NCI-H1105 treated with DMSO at 0.1 percent for 48 hours (cell line): ENCODE measurements at regions not wholly inside any gene's neighbourhood (a gene's known extent, or its start where the extent isn't known, plus 50 kb on each side); places are given as distances from the start of the nearest gene placed in this dataset.

ENCODE experiments used
- DNase-seq: peaks from one replicate; lab custom pipeline; 2025; lab: John Stamatoyannopoulos, UW

DNA sequence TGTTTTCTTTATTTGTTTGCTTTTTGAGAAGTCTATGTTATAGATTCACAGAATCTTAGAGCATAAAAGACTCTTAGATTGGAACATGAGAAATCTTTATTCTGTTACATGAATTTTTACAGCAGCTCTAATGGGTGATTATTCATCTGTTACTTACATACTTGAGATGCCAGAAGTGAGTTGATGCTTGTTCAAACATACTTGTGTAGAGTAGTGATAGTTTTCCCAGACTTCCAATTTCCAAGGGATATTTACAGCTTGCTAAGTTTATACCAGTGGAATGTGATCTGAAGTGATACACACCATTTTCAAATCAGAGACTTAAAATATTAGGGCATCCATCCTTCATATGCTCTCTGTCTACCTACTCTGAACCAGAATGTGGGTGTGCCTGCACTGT, 252.9 kb upstream of the SMIM31 start:
- DNase-seq, result no peak

DNA sequence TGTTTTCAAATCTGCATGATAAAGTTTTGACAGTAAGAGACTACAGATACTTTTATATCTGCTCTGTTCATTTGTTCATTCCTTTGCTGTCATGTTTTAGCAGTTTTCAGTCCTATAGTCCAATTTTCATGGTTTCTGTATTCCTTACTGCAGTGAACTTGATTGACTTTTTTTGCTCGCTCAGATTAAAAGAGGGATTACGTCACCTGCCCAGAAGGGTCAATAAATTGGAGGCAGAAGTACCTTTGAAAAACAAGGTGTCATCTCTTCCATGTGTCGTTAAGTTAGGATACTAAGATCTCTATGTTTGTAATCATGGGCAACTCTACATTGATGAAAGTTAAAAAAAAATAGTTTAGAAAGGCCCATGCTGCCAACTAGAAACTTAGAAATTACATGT, 250.1 kb upstream of the SMIM31 start:
- DNase-seq, result no peak

DNA sequence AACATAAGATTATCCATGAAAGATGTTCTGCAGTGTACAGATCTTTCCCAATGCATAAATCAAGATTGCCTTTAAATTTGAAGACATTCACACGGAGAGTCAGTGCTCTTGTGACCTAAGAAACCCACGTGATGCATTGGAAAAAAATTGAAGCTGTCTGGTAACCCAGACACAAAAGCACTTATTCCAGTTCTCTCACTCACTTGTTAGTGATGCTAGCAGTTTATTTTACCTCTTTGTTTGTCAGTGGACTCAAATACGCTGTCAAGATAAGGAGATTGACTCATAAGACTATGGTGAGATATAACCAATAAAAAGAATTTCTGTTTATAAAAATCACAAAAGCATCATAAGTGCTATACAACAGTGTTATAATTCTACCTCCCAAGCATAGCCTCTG, 245.8 kb upstream of the SMIM31 start:
- no peak for DNase-seq

DNA sequence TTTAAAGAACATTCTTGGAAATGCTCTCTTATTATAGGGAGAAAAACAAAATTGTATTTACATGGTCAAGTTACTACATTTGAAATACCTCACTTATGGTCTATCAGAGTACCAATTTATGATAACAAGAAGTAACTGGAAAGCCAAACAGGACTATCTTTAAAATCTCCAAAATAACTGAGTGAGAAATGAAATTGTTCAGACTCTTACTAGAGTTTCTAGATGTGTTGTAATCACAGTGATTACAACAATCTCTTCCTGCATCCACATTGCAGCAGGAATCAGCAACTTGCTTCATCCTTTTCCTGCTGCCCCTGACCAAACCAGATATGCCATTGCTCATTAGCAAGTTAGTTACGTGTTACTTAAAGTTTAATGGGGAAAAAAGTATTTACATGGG, 245.2 kb upstream of the SMIM31 start:
- no peak for DNase-seq

DNA sequence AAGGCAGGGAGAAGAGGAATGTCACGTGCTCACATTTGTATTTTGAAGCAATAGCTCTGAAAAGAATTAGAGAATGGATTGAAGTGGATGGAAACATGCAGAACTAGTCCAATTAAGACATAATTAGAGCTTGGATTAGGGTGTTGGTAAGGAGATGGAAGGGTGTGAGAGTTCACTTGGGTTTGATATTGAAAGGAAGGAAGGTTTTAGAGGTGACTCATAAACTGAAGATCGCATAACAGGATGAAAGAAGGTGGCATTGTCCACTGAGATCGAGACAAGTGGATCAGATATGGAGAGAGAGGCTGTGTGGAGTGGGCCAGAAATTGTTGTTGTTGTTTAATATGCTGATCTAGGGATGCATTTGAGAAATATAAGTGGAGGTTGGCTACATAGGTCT, 244.0 kb upstream of the SMIM31 start:
- no peak for DNase-seq

GRCh38 chr4:164512124-164512523, 241.8 kb upstream of the SMIM31 start:
- no peak for DNase-seq

GRCh38 chr4:164514765-164515164, 239.2 kb upstream of the SMIM31 start:
- DNase-seq, result no peak

- DNase-seq, result no peak
These were observed 229.1 kb upstream of the SMIM31 start for GRCh38 chr4:164524789-164525188.

DNA sequence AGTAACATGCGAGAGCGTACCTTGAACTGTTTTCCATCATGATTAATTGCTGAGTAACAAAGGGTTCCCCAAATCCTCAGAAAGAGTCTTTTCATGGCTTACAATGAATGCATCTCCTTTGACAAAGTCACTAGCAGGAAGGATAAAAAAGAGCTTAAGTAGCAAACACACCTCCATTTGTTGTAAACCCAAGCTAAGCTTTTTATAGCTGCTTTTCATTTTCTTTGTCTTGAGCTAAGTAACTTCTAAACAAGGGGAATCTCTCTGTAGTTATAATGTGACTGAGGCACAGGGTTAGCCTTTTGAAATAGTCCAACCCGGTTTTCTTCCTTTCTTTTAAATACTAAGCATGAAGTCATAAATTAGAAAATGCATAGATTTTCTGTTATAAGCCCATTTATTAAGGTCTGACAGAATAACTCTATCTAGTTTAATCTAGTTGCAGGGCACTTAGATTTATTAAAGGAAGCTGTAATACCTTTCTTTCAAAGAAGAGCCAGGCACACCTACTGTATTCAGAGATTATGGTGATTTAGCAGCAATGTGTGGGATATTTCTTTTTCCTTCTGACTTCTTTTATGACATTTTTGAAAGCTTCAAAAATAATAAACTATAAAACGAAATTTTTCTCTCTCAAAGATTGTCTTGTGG, 226.9 kb upstream of the SMIM31 start:
- DNase-seq, result no peak

DNA sequence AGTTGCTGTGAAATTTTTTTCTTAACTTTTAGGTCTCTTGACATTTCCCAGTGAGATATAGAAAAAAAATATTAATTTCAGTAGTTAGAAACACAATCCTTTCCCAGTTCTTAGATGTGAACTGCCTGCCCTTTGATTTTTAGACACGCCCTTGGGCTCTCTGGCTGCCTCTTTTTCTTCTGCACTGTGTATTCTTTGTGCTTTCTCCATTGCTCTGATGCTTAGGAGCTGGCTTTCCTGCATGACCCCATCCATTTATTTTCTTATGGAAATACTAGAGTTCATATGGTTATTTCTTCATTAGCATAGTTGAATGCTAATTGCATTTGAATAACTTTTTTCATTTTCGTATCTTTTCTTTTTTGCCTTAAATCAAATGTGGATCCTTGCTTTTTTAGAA, 224.9 kb upstream of the SMIM31 start:
- no peak for DNase-seq

DNA sequence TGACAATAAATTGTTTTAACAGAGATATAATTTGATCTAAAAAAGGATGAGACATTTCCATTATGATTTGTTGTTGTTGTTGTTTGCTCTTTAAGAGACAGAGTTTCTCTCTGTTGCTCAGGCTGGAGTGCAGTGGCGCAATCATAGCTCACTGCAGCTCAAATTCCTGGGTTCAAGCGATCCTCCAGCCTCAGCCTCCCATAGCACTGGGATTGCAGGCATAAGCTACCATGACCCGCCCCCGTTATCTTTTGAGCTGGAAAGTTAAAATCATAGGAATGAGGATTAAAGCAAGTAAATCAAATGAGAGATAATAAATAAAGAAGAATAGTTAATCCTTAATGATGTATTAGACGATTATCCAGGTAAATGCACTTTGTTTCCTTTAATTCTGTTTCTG, 224.4 kb upstream of the SMIM31 start:
- no peak for DNase-seq

- no peak for DNase-seq
These were observed 222.6 kb upstream of the SMIM31 start for GRCh38 chr4:164531336-164531735.

DNA sequence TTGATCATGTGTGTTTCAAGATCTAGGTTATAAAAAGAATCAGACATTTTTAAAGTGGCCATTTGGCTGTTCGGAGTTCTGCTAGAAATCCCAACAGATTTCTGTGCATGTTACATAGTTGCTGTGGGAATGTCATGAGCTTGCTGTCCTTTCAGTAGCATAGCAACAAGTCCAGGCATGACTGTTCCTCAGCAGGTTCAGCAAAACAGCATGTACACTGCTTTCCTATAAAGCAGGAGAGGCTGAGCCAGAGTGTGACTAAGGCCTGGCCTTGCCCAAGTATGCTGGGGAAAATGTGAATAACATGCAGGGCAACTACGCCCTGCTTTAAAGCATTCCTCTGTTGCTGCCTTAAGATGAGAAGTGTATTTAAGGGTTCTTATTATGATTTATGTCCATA, 217.1 kb upstream of the SMIM31 start:
- DNase-seq, result peak; percentile 9

DNA sequence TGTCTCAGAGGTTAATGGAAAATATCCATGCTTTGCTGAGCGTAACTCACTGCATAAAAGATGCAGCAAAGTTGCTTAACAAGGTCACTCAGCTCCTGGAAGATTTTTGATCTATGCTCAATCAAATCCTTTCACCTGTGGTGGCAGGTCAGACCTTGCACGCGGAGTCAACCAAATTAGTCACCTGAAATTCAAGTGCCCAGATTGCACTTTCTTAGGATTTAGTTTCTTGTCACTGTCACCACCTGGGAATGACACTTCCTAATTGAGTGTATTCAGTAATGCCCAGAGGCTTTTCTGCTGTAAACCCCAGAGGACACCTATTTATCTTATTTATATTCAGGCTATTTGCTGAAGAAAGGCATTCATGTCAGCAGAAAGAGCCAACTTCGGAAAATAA, 215.8 kb upstream of the SMIM31 start:
- no peak for DNase-seq

DNA sequence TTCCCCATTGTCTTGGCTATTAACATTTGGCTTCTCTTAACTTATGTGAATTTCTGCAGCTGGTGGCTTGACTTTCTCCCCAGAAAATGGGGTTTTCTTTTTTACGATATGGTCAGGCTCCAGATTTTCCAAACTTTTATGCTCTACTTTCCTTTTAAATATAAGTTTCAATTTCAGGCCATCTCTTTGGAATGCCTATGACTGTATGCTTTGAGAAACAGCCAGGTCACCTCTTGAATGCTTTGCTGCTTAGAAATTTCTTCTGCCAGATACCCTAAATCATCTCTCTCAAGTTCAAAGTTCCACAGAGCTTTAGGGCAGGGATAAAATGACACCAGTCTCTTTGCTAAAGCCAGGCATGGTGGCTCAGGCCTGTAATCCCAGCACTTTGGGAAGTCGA, 212.9 kb upstream of the SMIM31 start:
- DNase-seq, result no peak

DNA sequence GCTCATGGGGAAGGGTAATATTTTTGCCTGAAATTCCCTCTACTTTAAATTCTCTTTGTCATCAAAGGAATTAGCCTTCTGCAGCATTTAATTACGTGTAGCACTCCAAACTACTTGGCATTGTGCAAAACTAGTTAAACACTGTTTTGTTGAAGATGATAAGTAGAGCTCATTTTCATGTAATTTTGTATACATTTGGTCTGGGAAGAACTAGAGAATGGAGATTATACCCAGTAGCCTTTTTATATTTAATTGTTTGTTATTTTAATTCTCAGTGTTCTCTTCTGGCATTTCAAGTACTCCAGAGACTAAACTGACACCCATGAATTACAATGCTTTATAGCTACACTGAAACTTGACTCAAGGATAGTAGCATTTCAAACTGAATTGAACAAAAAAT, 211.5 kb upstream of the SMIM31 start:
- DNase-seq, result peak; percentile 0

DNA sequence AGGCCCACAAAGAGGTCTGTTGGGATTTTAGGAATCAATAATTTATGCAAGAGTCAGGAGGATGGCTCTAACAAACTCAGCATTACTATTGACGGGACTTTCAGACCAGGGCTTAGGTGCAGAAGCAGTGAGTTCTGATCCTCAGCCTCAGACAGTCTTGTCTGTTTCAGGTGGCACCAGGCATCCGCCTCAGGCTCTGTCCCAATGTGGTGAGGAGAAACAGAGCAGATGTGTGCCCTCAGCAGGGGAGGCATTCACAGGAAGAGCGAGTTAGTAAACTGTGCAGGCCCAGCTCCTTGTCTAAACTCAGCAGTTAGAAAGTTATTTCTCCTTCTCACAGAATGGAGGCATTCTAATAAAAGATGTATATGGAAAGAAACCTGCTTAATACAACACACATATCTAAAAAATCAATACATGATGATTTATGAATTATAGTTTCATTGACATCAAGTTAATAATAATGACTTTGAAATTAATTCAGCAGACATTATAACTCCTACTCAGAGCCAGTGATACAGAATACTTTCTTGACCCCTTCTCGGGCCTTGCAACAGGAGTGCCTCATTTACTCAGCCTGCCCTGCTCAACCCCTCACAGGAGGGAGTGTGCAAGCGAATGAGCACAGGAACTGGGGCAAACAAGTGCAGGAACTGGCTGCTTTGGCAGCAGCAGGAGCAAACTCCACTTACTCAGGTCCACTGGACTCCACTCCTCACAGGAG, 202.8 kb upstream of the SMIM31 start:
- no peak for DNase-seq

DNA sequence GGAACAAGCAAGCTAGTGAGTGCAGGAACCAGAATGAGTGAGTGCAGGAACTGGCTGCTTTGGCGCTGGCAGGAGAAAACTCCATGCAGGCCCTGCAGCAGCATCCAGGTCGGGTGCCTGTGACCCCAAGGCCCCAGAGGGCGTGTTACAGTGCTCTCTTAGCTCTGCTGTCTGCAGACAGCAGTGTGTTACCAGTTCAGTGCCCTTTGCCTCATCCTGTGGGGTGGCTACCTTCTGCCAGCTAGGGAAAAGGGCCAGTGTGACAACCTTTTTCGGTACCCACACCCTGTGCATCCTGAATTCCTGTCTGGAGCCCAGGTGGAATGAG, 202.3 kb upstream of the SMIM31 start:
- no peak for DNase-seq

- DNase-seq, result no peak
These were observed 182.1 kb upstream of the SMIM31 start for GRCh38 chr4:164571593-164572390.

DNA sequence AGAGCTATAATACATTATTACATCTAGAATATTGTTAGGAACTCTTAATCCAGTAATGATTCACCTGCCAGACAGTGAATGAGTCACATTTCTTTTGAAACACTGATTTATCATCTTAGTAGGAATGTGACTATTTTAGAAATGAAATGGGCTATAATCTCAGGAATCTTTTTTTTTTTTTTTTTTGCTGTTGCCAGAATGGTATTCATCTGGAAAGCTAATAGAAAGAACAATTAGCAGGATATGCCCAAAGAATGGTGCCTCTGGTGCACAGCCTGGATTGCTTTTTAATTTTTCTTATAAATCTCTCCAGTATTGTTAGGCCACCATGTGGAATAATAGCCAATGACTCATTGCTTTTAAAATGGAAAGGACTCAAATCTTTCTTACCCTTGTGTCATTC, 181.1 kb upstream of the SMIM31 start:
- no peak for DNase-seq

DNA sequence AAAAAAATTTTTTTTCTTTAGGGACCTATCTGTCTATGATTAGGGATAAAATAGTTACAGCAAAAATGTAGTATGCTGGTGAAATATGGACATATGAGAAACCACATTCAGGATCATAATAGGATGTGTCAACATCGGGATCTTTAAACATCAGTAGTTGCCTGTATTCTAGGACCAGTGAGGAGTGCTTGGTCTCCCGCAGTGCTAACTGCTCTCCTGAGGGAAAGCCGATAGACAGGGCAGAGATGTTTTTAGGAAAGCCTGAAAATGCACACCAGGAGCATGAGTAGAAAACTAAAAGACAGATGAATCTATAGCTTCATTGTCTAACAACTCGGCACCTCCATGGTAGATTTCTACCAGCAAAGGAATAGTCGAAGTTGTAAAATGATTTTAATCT, 178.1 kb upstream of the SMIM31 start:
- no peak for DNase-seq

DNA sequence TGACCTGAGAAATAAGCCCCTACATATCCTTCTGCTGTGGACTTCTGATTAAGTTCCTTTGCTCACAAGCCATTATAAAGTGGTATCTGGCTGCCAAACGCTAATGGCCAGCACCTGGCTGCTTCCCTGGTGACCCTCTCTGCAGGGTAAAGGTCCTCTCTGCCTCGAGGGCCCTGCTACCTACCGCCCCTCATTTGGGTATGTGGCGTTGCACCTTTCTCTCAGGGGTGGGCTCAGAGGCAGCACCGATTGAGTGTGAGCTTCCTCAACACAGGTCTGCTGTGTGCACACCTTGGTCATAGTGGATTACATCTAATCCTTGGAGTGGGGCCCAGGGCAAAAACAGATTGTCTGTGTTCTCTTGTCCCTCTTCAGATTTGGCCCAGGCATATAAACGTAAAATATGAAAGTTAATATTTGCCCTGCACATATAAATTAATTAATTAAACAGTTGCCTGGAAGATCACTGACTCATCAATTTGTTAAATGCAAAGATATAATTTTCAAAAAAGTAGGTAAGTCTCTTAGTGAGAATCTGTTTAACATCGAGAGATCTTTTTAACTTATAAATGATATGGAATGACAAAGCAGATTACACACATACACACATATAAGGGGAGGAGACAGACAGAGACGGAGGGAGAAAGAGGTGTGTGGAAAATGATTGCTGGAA, 174.5 kb upstream of the SMIM31 start:
- no peak for DNase-seq

- DNase-seq, result peak; percentile 20
These were observed 162.3 kb upstream of the SMIM31 start for GRCh38 chr4:164591666-164592065.
